Astrocyte of the cerebellum (primary cell): ENCODE measurements at regions not wholly inside any gene's neighbourhood (a gene's known extent, or its start where the extent isn't known, plus 50 kb on each side); places are given as distances from the start of the nearest gene placed in this dataset.
"Not testable (repeated sequence)": the region's sequence is repeated elsewhere in the genome, so short reads cannot be mapped to it uniquely, and the experiment has no call there.

Source experiments
- DNase-seq: peaks from one replicate; pipeline ENCODE4 v3.0.0-alpha.2; 2011; ENCODE audit warnings: low read depth
- H3K4me3 ChIP-seq: 2 replicates; pipeline ENCODE4 v1.5.1; 2011; ENCODE audit warnings: mild to moderate bottlenecking, low read depth, low read length, moderate library complexity
- in situ Hi-C: cut with HindIII; loops from 2 replicates; pipeline ENCODE4 v1.10.0; 2017; ENCODE audit warnings: low sequenced_read_pairs
- TF ChIP-seq, protein P1 (sequence below): IDR thresholded peaks from 2 replicates; pipeline ENCODE4 v1.5.1; 2012; ENCODE audit warnings: low read length, low read depth, moderate library complexity, mild to moderate bottlenecking; ENCODE audit errors: missing control alignments

DNA sequence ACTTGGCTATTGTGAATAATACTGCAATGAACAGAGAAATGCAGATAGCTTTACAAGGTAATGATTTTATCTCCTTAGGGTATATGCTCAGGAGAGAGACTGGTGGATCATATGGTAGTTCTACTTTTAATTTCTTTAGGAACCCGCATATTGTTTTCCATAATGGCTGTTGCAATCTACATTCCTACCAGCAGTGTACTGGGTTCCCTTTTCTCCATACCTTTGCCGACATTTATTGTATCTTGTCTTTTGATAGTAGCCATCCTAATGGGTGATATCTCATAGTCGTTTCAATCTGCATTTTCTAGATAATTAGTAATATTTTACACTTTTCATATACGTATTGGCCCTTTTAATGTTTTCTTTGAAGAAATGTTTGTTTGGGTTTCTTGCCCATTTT lies 702.9 kb upstream of the ACVR2A start:
- in situ Hi-C loops = no loop called here

DNA sequence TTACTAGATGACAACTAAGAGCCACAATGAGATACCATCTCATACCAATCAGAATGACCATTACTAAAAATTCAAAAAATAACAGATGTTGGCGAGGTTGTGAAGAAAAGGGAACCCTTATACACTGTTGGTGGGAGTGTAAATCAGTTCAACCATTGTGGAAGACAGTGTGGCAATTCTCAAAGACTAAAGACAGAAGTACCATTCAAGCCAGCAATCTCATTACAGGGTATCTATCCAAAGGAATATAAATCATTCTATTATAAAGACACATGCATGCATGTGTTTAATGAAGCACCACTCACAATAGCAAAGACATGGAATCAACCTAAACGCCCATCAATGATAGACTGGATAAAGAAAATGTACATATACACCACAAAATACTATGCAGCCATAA lies 705.1 kb upstream of the ACVR2A start:
- DNase-seq, H3K4me3 ChIP-seq, in situ Hi-C loops: not testable (repeated sequence)

More for the DNA sequence above, 702.9 kb upstream of the ACVR2A start:
- TF ChIP-seq, protein P1, sequence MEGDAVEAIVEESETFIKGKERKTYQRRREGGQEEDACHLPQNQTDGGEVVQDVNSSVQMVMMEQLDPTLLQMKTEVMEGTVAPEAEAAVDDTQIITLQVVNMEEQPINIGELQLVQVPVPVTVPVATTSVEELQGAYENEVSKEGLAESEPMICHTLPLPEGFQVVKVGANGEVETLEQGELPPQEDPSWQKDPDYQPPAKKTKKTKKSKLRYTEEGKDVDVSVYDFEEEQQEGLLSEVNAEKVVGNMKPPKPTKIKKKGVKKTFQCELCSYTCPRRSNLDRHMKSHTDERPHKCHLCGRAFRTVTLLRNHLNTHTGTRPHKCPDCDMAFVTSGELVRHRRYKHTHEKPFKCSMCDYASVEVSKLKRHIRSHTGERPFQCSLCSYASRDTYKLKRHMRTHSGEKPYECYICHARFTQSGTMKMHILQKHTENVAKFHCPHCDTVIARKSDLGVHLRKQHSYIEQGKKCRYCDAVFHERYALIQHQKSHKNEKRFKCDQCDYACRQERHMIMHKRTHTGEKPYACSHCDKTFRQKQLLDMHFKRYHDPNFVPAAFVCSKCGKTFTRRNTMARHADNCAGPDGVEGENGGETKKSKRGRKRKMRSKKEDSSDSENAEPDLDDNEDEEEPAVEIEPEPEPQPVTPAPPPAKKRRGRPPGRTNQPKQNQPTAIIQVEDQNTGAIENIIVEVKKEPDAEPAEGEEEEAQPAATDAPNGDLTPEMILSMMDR = no peak
- no peak for DNase-seq
- no peak overlapping the region for H3K4me3 ChIP-seq

DNA sequence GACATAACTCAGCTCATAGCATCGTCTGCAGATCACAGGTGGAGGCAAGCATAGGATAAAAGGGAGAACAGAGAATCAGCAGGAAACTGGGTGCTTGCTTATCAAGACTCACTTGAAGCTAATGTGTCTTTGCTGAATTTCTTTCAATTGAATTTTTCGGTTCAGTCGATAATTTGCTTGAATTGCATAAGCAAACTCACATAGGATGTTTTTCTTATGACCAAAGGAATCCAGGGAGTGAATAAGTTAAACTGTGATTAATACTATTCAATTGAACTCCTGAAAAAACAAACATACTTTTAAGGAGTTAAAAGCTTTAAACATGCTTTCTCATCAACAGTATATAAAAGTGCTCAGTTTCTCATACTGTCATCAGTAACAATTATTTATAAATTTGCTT lies 707.1 kb upstream of the ACVR2A start:
- TF ChIP-seq, protein P1 = no peak
- DNase-seq = no peak
- no peak overlapping the region for H3K4me3 ChIP-seq
- in situ Hi-C loops = no loop called here

DNA sequence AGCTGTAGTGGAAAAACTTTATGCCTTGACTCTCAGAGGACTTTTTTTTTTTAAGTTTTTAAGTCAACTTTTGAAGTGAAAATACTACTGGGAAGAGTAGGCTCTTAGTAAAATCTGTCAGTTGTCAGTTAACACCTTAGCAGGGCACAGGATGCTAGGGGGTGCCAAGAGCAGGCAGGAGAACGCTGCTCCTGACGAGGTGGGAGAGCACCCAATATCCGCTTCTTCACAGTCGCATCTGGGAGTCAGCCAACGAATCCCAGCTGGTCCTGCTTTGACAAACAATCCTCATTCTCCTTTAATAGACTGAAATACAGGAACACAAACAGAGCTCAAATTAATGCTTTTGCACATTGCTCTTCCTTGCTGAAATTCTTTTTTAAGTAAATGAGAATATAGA lies 709.5 kb upstream of the ACVR2A start:
- no peak for DNase-seq
- in situ Hi-C loops = no loop called here
- TF ChIP-seq, protein P1 = no peak
- H3K4me3 ChIP-seq = no peak overlapping the region

DNA sequence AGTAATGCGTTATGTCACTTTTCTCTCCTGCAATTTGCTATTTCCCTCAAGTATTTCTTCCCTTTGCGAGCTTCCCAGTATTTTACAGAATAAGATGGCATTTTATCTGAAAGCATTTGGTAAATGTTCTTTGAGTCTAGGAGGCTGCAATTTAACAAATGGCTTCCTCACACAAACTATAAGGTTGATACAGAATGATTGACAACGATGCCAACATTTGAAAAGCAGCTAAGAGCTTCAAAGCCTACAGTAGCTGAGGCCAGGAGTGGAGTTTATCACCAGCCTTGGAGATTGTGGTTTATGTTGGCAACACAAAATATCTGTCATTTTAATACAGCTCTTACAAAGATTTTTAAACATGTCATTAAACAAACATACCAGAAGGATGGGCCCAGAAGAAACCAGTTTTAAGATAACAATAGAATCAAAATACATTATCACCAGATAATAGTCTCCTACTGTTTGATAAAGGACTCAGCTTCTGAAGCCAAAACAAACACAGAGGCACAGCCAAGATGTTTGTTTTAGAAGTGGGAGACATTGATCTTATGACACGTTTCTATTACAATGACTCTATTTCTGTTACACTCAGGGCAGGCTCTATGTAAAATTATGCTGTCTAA lies 711.4 kb upstream of the ACVR2A start:
- in situ Hi-C loops = no loop called here
- DNase-seq = no peak
- TF ChIP-seq, protein P1 = no peak
- H3K4me3 ChIP-seq = no peak overlapping the region

DNA sequence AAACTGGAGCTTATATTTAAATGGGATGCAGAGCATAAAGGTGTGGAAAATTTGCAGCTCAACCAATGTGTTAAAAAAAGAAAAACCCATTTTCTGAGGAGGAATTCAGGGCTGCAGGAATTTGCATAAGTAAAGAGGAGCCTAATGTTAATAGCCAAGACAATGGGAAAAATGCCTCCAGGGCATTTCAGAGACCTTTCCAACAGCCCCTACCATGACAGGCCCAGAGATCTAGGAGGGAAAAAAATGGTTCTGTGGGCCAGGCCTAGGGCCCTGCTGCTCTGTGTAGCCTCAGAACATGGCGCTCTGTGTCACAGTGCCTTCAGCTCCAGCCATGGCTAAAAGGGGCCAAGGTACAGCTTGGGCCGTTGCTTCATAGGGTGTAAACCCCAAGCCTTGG lies 719.7 kb upstream of the ACVR2A start:
- no peak overlapping the region for H3K4me3 ChIP-seq
- DNase-seq = no peak
- in situ Hi-C loops = no loop called here
- TF ChIP-seq, protein P1 = no peak

DNA sequence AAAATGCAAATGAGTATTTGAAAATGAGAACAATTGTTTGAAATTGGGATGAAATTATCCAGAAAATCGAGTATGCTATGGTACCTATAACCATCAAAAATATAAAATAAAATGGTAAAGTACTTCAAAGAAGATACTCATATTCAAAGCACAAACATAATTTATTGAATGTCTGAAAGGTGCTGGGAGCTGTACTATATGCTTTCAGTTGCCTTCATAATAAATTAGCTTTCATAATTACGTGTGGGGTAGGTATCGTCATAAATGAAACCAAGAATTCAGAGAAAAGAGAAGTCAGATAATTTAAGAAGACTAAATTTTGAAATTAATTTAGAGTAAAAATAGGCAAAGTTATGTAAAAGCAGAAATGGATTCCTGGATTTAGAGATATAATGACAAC lies 721.9 kb upstream of the ACVR2A start:
- TF ChIP-seq, protein P1 = no peak
- DNase-seq = no peak
- in situ Hi-C loops = no loop called here
- no peak overlapping the region for H3K4me3 ChIP-seq
